ENCODE measurements at regions not wholly inside any gene's neighbourhood (a gene's known extent, or its start where the extent isn't known, plus 50 kb on each side); places are given as distances from the start of the nearest gene placed in this dataset.

DNA sequence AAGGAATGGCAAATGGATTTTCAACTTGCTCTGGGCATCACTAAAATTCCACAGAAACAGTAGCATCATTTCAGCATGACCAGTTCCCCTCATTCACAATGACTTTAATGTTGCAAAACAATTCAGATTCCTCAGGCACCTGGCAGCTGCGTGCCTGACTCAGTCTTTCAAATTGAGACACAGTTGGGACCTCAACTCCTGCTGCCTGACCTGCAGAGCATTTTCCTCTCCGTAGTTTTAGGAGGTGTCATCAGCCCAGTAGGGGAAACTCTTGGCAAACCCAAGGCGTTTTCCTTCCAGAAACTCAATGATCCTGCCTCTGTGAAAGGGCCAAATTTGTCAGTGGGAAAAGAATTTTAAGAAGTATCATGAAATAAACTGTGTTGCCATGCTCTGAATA is 388.9 kb downstream of the SPRY1 start:
- Histone ChIP-seq H3K36me3 (ENCODE audit: control insufficient read depth in 2 of 3, insufficient read depth in 3 of 3, low read length in 3 of 3) (no peaks in the 10 kb centered on the region), H3K27ac (ENCODE audit: low read depth, low read length) (no peak overlapping the region), H3K4me1 (ENCODE audit: control insufficient read depth in 2 of 2, insufficient read depth in 2 of 2, low read length in 2 of 2) (no peaks in the 10 kb centered on the region), H3K27me3 (ENCODE audit: control insufficient read depth in 2 of 2, insufficient read depth in 2 of 2, low read length in 2 of 2) (no peaks in the 10 kb centered on the region), H3K4me3 (ENCODE audit: low read length) (no peak overlapping the region), H3K9me3 (ENCODE audit: control insufficient read depth in 2 of 3, low read length in 3 of 3) (no peaks in the 10 kb centered on the region)
- Mint-ChIP-seq H3K27me3 (peaks cover 0 to 4% (median 0%) of the 10 kb centered on the region in 5 donors), H3K36me3 (no peaks in the 10 kb centered on the region), H3K4me1 (no peaks in the 10 kb centered on the region), H3K27ac (no peak overlapping the region), H3K9me3 (peaks cover 0 to 2% (median 0%) of the 10 kb centered on the region in 11 donors), H3K4me3 (no peak overlapping the region)
- CTCF ChIA-PET = no interaction called here
- intact Hi-C loops (cut with micrococcal nuclease) = no loop called here
- no peak for ATAC-seq
- POLR2A ChIA-PET = no interaction called here
- DNase-seq = no peak

DNA sequence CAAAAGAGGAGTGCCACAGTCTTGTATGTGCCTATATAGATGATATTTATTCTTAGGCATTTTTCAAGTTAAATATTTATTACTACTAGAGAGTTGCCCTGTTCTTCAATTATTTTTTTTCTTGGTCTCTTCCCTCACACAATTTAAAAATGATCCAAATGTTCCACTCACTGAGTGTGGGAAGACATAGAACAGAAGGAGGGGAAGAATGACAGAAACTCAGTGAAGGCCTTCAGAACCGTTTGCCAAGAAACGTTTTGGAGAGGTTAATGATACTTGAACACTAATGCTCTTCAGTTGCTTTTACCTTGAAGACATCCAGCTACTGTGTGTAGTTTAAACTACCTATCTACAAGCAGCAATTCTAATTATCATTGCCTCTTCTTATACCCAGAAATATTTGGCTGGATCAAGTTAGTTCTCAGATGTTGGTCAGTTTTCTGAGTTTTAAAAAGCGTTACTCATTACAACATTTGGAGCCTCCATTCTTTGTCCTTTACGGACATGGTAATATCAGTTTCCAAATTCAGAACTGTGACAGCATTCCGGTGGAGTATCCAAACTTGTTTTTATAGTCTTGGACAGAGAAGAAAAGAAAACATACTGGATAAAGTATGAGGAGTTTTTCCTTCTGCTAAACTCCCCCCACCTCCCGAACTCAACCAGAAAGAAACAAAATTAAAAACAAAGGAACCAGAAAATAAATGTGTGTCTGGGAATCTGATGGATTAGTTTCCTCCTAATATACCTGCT is 389.7 kb downstream of the SPRY1 start:
- no peak overlapping the region for H3K27ac Mint-ChIP-seq
- Histone ChIP-seq H3K27ac (ENCODE audit: low read depth, low read length) (no peak overlapping the region), H3K36me3 (ENCODE audit: control insufficient read depth in 2 of 3, insufficient read depth in 3 of 3, low read length in 3 of 3) (no peaks in the 10 kb centered on the region), H3K27me3 (ENCODE audit: control insufficient read depth in 2 of 2, insufficient read depth in 2 of 2, low read length in 2 of 2) (no peaks in the 10 kb centered on the region), H3K4me3 (ENCODE audit: low read length) (no peak overlapping the region), H3K4me1 (ENCODE audit: control insufficient read depth in 2 of 2, insufficient read depth in 2 of 2, low read length in 2 of 2) (no peaks in the 10 kb centered on the region), H3K9me3 (ENCODE audit: control insufficient read depth in 2 of 3, low read length in 3 of 3) (no peaks in the 10 kb centered on the region)
- ATAC-seq = no peak
- DNase-seq = no peak
- peaks cover 0 to 4% (median 0%) of the 10 kb centered on the region in 5 donors for H3K27me3 Mint-ChIP-seq
- H3K36me3 Mint-ChIP-seq = no peaks in the 10 kb centered on the region
- H3K9me3 Mint-ChIP-seq = peaks cover 0 to 3% (median 0%) of the 10 kb centered on the region in 11 donors
- CTCF ChIA-PET = no interaction called here
- H3K4me1 Mint-ChIP-seq = no peaks in the 10 kb centered on the region
- H3K4me3 Mint-ChIP-seq = no peak overlapping the region
- POLR2A ChIA-PET = no interaction called here
- intact Hi-C loops (cut with micrococcal nuclease) = no loop called here

DNA sequence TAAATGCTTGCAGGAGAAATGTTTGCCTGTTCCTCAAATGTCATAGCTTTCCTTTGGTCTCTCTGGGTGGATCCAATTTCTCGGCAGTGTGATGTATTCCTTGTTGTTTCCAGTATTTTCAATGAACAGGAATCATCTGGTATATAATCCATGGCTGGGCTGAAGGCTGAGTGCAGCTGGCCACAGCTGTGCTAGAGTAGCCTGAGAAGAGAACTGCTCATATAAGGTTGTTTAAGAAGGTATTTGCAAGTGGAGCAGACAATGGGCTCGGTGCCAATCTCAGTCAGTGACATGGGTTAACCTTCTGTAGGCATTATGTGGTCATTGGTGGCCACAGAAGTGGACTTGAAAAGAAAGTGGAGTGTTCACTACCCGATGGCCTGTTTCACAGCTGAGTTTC is 390.3 kb downstream of the SPRY1 start:
- no peaks in the 10 kb centered on the region for H3K9me3 ChIP-seq (ENCODE audit: control insufficient read depth in 2 of 3, low read length in 3 of 3)
- CTCF ChIA-PET = no interaction called here

GRCh38 chr4:123787512-123788080 is 391.0 kb downstream of the SPRY1 start:
- Mint-ChIP-seq H3K27me3 (peaks cover 0 to 5% (median 0%) of the 10 kb centered on the region in 5 donors), H3K4me1 (no peaks in the 10 kb centered on the region), H3K4me3 (no peak overlapping the region), H3K27ac (no peak overlapping the region), H3K36me3 (no peaks in the 10 kb centered on the region), H3K9me3 (peaks cover 0 to 5% (median 0%) of the 10 kb centered on the region in 11 donors)
- H3K27ac ChIP-seq (ENCODE audit: low read depth, low read length) = no peak overlapping the region
- POLR2A ChIA-PET = no interaction called here
- intact Hi-C loops (cut with micrococcal nuclease) = no loop called here
- H3K4me1 ChIP-seq (ENCODE audit: control insufficient read depth in 2 of 2, insufficient read depth in 2 of 2, low read length in 2 of 2) = no peaks in the 10 kb centered on the region
- DNase-seq (no peak), ATAC-seq (no peak)
- no peaks in the 10 kb centered on the region for H3K27me3 ChIP-seq (ENCODE audit: control insufficient read depth in 2 of 2, insufficient read depth in 2 of 2, low read length in 2 of 2)
- H3K36me3 ChIP-seq (ENCODE audit: control insufficient read depth in 2 of 3, insufficient read depth in 3 of 3, low read length in 3 of 3) = no peaks in the 10 kb centered on the region
- CTCF ChIA-PET = no interaction called here
- H3K4me3 ChIP-seq (ENCODE audit: low read length) = no peak overlapping the region
- no peaks in the 10 kb centered on the region for H3K9me3 ChIP-seq (ENCODE audit: control insufficient read depth in 2 of 3, low read length in 3 of 3)

More for the DNA sequence above, 390.3 kb downstream of the SPRY1 start:
- DNase-seq (no peak), ATAC-seq (no peak)
- Histone ChIP-seq H3K4me1 (ENCODE audit: control insufficient read depth in 2 of 2, insufficient read depth in 2 of 2, low read length in 2 of 2) (no peaks in the 10 kb centered on the region), H3K4me3 (ENCODE audit: low read length) (no peak overlapping the region), H3K27me3 (ENCODE audit: control insufficient read depth in 2 of 2, insufficient read depth in 2 of 2, low read length in 2 of 2) (no peaks in the 10 kb centered on the region), H3K27ac (ENCODE audit: low read depth, low read length) (no peak overlapping the region), H3K36me3 (ENCODE audit: control insufficient read depth in 2 of 3, insufficient read depth in 3 of 3, low read length in 3 of 3) (no peaks in the 10 kb centered on the region)
- H3K27me3 Mint-ChIP-seq = peaks cover 0 to 5% (median 0%) of the 10 kb centered on the region in 5 donors
- H3K36me3 Mint-ChIP-seq = no peaks in the 10 kb centered on the region
- H3K27ac Mint-ChIP-seq = no peak overlapping the region
- H3K4me3 Mint-ChIP-seq = no peak overlapping the region
- intact Hi-C loops (cut with micrococcal nuclease) = no loop called here
- POLR2A ChIA-PET = no interaction called here
- no peaks in the 10 kb centered on the region for H3K4me1 Mint-ChIP-seq
- H3K9me3 Mint-ChIP-seq = peaks cover 0 to 5% (median 0%) of the 10 kb centered on the region in 11 donors

DNA sequence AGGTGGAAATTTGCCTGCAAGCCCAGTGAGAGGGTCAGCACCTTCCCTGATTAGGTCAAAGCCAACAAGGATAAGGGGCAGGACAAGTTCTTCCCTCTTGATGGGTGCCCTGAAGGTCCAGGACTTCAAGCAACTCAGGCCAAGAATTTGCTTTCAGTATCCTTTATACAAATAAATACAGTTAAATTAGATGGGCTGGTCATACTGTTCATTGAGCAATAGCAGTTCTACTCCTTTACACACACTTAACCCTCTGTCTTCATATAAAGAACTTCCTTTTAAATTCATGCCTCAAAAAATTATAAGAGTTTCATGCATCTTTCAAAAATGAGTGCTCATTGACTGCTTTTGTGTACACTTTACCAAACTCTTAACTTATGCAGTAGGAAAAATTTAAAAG is 392.0 kb downstream of the SPRY1 start:
- POLR2A ChIA-PET = no interaction called here

DNA sequence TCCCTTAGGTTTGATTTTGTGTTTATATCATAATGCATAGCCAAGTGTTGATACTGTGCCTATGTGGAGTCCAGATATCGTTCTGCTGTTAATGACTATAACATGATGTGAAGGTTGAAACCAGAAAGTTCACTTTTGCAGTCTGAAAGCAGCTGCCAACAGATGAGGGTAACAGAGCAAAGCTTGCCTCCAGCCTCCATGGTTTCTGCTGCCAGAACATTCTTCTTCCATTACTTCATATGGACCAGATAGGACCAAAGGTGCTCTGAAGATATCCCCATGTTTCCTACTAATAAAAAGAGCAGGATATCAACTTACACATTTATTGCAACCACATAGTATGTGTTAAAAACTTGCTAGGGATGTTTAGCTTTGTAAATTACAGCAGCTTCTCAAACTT is 394.1 kb downstream of the SPRY1 start:
- DNase-seq (no peak), ATAC-seq (no peak)
- no peaks in the 10 kb centered on the region for H3K36me3 Mint-ChIP-seq
- no peaks in the 10 kb centered on the region for H3K4me1 ChIP-seq (ENCODE audit: control insufficient read depth in 2 of 2, insufficient read depth in 2 of 2, low read length in 2 of 2)
- no peak overlapping the region for H3K4me3 Mint-ChIP-seq
- H3K4me3 ChIP-seq (ENCODE audit: low read length) = no peak overlapping the region
- H3K9me3 Mint-ChIP-seq = peaks cover 0 to 13% (median 0%) of the 10 kb centered on the region in 11 donors
- H3K27ac Mint-ChIP-seq = no peak overlapping the region
- intact Hi-C loops (cut with micrococcal nuclease) = no loop called here
- H3K4me1 Mint-ChIP-seq = no peaks in the 10 kb centered on the region
- H3K9me3 ChIP-seq (ENCODE audit: control insufficient read depth in 2 of 3, low read length in 3 of 3) = no peaks in the 10 kb centered on the region
- H3K36me3 ChIP-seq (ENCODE audit: control insufficient read depth in 2 of 3, insufficient read depth in 3 of 3, low read length in 3 of 3) = no peaks in the 10 kb centered on the region
- H3K27me3 ChIP-seq (ENCODE audit: control insufficient read depth in 2 of 2, insufficient read depth in 2 of 2, low read length in 2 of 2) = no peaks in the 10 kb centered on the region
- ChIA-PET CTCF (no interaction called here), POLR2A (no interaction called here)
- H3K27me3 Mint-ChIP-seq = peaks cover 0 to 5% (median 0%) of the 10 kb centered on the region in 5 donors
- H3K27ac ChIP-seq (ENCODE audit: low read depth, low read length) = no peak overlapping the region

More for the DNA sequence above, 392.0 kb downstream of the SPRY1 start:
- H3K4me1 ChIP-seq (ENCODE audit: control insufficient read depth in 2 of 2, insufficient read depth in 2 of 2, low read length in 2 of 2) = no peaks in the 10 kb centered on the region
- DNase-seq = no peak
- peaks cover 0 to 5% (median 0%) of the 10 kb centered on the region in 11 donors for H3K9me3 Mint-ChIP-seq
- H3K27ac ChIP-seq (ENCODE audit: low read depth, low read length) = no peak overlapping the region
- no peak for ATAC-seq
- no peak overlapping the region for H3K4me3 Mint-ChIP-seq
- peaks cover 0 to 5% (median 0%) of the 10 kb centered on the region in 5 donors for H3K27me3 Mint-ChIP-seq
- H3K4me1 Mint-ChIP-seq = no peaks in the 10 kb centered on the region
- CTCF ChIA-PET = no interaction called here
- no peaks in the 10 kb centered on the region for H3K9me3 ChIP-seq (ENCODE audit: control insufficient read depth in 2 of 3, low read length in 3 of 3)
- H3K36me3 Mint-ChIP-seq = no peaks in the 10 kb centered on the region
- no peak overlapping the region for H3K4me3 ChIP-seq (ENCODE audit: low read length)
- intact Hi-C loops (cut with micrococcal nuclease) = no loop called here
- no peaks in the 10 kb centered on the region for H3K36me3 ChIP-seq (ENCODE audit: control insufficient read depth in 2 of 3, insufficient read depth in 3 of 3, low read length in 3 of 3)
- no peaks in the 10 kb centered on the region for H3K27me3 ChIP-seq (ENCODE audit: control insufficient read depth in 2 of 2, insufficient read depth in 2 of 2, low read length in 2 of 2)
- no peak overlapping the region for H3K27ac Mint-ChIP-seq

DNA sequence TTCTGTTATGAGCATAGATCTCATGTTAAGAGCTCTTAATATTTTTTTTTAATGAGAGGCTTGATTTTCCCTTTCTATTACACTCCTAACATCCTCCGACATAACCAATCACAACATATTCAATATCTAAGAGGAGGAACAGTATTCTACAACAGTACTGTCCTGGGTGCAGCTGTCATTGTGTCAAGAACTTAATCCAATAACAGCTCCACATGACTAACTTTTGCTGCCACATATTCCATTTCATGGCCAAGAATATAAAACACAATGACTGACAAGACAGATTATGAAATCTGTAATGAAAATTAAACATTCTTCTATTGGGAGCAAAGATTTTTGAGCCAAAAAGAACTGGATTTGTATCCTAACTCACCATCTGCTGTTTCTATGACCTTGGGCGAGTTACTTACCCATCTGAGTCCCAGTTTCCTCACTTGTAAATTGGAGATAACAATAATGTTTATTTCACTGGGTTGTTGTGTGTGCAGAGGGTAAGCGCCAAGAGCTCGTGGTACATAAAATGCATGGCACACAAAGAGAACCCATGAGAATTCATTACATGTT is 405.6 kb downstream of the SPRY1 start:
- no peak overlapping the region for H3K4me3 Mint-ChIP-seq
- H3K27me3 ChIP-seq (ENCODE audit: control insufficient read depth in 2 of 2, insufficient read depth in 2 of 2, low read length in 2 of 2) = no peaks in the 10 kb centered on the region
- H3K4me1 ChIP-seq (ENCODE audit: control insufficient read depth in 2 of 2, insufficient read depth in 2 of 2, low read length in 2 of 2) = no peaks in the 10 kb centered on the region
- CTCF ChIA-PET = no interaction called here
- H3K9me3 ChIP-seq (ENCODE audit: control insufficient read depth in 2 of 3, low read length in 3 of 3) = no peaks in the 10 kb centered on the region
- ATAC-seq = no peak
- H3K27me3 Mint-ChIP-seq = peaks cover 0 to 23% (median 10%) of the 10 kb centered on the region in 5 donors
- H3K27ac Mint-ChIP-seq = no peak overlapping the region
- POLR2A ChIA-PET = no interaction called here
- intact Hi-C loops (cut with micrococcal nuclease) = no loop called here
- no peak overlapping the region for H3K4me3 ChIP-seq (ENCODE audit: low read length)
- no peaks in the 10 kb centered on the region for H3K36me3 Mint-ChIP-seq
- no peak overlapping the region for H3K27ac ChIP-seq (ENCODE audit: low read depth, low read length)
- no peak for DNase-seq
- no peaks in the 10 kb centered on the region for H3K36me3 ChIP-seq (ENCODE audit: control insufficient read depth in 2 of 3, insufficient read depth in 3 of 3, low read length in 3 of 3)
- peaks cover 0 to 30% (median 9%) of the 10 kb centered on the region in 11 donors for H3K9me3 Mint-ChIP-seq
- H3K4me1 Mint-ChIP-seq = no peaks in the 10 kb centered on the region

Data from naive thymus-derived CD4-positive, alpha-beta T cell (primary cell).